HG03457 (cell line): ENCODE measurements at regions not wholly inside any gene's neighbourhood (a gene's known extent, or its start where the extent isn't known, plus 50 kb on each side); places are given as distances from the start of the nearest gene placed in this dataset.
"Not testable (repeated sequence)": the region's sequence is repeated elsewhere in the genome, so short reads cannot be mapped to it uniquely, and the experiment has no call there.

Source experiments
- ATAC-seq: cut with Tn5 transposase; IDR thresholded peaks from one replicate; pipeline ENCODE4 v1.9.1; 2021; ENCODE audit warnings: moderate number of reproducible peaks; ENCODE audit not compliant: unreplicated experiment

DNA sequence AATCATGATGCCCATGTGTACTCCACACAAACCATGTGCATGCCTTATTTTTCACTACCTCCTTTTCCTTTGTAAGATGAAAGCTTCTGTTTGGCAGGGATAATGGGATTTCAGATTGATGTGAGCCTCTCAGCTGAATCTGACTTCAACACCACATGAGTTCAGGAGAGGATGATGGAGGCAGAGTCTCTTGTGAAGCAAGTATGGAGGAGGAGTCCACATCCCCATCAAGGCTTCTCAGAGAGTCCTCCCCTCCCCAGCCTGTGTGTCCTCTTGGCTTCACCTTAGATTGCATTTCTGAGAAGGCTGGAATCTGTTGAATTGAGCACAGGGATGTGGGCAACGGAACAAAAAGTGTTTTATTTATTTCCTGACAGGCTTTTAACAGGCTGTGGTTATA, 370.4 kb downstream of the FAT3 start:
- no peak for ATAC-seq

- ATAC-seq = no peak
These were observed 372.1 kb downstream of the FAT3 start for GRCh38 chr11:92596596-92597317.

GRCh38 chr11:92601048-92601447, 368.4 kb upstream of the MTNR1B start:
- no peak for ATAC-seq

DNA sequence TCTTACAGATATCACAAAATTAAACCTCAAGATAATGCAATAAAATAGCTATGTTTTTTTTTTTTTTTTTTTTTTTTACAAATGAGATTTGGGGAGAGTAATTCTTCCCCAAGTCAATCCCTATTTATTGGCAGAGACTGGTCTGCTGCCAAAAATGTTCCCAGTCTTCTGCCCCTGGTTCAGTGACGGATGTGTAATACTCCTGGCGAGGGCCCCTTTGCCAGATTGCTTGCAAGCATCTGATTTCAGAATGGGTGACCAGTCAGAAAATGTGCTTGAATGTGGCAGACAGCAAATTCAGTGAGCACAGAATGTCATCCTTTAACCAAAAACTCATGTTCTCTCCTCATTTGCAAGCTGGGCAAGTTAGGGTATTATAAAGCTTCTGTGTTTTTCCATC, 363.8 kb upstream of the MTNR1B start:
- no peak for ATAC-seq

DNA sequence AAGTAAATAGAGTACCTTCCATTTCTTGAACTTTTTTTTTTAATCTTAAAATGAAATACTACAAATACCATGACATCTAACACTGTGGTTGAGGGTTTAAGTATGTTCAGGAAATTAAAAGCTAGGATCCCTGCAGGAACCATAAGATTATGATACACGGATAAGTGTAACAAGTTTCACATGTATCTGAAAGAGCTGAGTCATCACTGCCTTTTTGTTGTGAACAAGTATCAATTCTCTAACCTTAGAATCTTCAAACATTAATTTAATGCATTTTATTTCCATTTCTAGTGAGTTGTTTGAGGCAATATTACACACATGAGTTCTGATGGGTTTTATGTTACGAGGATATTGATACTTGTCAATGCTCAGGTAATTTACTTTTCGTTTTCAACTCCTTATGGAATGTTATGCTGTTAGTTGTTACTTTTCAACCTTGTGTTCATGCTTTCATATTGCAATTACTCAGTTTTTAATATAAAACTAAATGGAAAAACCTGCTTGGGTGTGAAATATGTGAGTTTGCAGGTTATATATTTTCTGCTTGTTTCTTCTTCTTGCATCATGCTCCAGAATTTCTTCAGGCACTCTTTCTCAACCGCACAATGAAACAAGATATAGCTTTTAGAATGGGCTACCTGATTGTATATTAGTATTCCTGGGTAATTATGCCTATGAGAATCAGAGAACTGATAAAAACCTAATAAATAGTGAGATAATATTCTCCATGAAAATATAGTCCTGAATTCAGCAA, 361.3 kb upstream of the MTNR1B start:
- ATAC-seq = no peak

- no peak for ATAC-seq
These were observed 358.3 kb upstream of the MTNR1B start for GRCh38 chr11:92611157-92611556.

DNA sequence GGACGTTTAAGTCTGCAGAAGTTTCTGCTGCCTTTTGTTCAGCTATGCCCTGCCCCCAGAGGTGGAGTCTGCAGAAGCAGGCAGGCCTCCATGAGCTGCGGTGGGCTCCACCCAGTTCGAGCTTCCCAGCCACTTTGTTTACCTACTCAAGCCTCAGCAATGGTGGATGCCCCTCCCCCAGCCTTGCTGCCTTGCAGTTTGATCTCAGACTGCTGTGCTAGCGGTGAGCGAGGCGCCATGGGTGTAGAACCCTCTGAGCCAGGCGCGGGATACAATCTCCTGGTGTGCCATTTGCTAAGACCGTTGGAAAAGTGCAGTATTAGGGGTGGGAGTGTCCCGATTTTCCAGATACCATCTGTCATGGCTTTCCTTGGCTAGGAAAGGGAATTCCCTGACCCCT, 351.4 kb upstream of the MTNR1B start:
- not testable (repeated sequence) for ATAC-seq

DNA sequence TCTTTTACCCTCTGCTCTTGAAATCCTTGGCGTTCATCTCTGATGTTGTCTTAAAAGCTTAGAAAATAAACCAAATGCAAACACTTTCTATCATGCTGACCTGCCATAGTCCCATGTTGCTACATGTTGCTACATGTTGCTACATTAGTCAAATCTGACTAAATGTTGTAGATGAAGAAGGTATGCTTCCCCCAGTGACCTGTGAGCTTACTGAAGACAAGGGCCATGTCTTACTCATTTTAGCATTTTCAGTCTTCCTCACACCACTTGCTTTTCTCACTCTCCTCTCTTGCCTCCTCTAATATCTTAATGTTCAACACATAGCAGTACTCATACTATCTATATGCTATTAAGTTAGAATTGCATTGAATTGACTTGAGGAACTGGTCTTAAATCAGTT, 346.4 kb upstream of the MTNR1B start:
- no peak for ATAC-seq

DNA sequence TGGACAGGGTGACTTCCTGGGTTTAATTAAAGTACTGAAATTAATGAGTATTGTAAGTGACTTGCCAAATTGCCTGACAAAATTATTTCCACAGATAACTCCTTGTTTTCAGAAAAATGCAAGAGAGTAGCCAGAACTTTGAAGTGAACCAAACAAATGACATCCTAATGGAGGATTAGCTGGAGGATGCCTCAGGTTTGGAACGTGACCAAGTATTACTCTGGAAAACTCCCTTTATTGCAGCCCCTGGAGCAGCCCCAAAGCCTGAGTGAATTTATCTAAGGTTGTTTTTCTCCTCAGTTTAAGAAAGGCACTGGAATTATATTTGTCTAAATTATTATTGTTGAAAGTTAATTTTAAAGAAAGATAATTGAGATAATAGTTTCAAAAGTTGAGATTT, 343.6 kb upstream of the MTNR1B start:
- no peak for ATAC-seq

DNA sequence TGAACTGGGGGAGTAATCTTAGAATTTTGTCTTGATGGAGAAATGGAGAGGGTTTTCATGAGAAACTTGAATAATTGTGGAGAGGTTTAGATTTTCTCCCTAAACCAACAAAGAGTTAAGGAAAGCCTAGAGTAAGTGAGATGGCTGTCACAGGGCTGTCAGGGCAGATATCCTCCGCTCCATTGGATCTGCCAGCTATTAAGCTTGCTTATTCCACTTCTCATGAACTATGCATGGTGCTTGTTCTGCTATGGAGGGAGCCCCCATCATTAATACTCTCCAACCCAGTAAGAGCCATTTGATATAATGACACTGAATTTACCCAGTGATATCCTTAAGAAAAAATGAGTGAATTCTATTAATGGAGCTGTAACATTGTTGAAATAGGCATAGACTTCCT, 342.8 kb upstream of the MTNR1B start:
- ATAC-seq = no peak

DNA sequence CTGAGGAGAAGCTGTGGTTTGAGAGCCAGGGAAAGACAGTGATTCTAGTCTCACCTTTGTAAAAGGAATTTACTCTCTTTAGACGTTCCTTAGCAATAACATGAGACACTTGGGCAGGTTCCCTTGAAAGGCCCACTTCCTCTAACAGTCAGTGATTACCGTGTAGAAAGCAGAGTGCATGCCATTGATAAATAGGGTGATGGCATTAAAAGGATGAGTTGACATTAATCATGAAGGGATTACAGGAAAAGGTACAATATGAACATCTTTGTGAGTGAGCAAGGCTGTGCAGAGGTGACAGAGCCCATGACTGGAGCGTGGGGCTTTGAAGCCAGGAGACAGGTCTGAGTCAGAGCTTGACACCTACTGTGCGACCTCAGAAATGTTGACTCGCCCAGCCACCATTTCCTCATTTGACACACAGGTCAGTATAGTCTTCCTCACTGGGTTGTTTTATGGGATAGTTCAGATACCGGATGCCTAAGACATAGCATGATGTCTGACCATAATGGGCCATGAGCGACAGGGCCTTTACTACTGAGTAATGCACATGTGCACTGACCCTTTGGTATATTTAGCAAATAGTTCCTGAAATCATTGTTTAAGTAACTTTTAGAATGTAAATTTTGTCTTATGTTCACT, 341.7 kb upstream of the MTNR1B start:
- ATAC-seq = no peak

GRCh38 chr11:92628401-92629292, 340.8 kb upstream of the MTNR1B start:
- ATAC-seq = no peak

GRCh38 chr11:92632495-92632894, 337.0 kb upstream of the MTNR1B start:
- ATAC-seq = no peak

- no peak for ATAC-seq
These were observed 335.6 kb upstream of the MTNR1B start for GRCh38 chr11:92633820-92634219.

DNA sequence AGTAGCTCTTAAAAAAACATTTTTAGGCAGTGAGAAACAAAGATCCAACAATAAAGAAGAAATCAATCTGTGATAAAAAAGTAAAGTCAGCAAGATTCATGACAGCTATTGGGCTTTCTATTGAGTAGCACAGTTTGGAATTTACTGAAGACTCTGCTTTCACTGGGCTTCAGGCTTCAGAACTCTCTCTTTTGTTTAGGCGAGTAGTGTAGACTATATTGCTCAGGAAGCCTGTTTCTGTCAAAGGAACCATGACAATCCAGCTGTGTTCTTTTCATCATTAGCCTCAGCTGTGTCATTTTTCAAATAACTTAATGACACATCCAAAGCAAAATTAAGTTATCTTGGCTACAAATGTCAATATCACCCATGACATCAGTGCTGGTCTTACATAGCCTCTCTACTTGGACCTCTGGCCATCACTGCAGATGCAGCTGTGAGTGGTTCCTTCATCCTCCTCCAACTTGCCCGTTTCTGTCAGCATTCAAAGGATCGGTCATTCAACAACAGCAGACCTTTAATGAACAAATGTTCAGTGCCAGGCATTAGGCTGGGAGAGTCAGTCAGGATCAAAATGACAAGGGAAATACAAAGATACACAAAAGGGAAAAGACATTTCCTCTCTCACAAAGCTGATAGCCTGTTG, 332.8 kb upstream of the MTNR1B start:
- no peak for ATAC-seq

GRCh38 chr11:92638678-92639077, 330.8 kb upstream of the MTNR1B start:
- ATAC-seq = no peak

GRCh38 chr11:92642177-92642931, 327.1 kb upstream of the MTNR1B start:
- ATAC-seq = no peak

- ATAC-seq = no peak
These were observed 325.6 kb upstream of the MTNR1B start for GRCh38 chr11:92643827-92644226.

- ATAC-seq = no peak
These were observed 324.6 kb upstream of the MTNR1B start for GRCh38 chr11:92644595-92645445.
